SK-N-SH (cell line): ENCODE measurements at regions not wholly inside any gene's neighbourhood (a gene's known extent, or its start where the extent isn't known, plus 50 kb on each side); places are given as distances from the start of the nearest gene placed in this dataset.

Experiments
- CTCF ChIA-PET: fragments of 300-600, 350-600 bp; formaldehyde crosslinking; extraction: SDS; loops from one replicate; lab custom pipeline; 2021; lab: Yijun Ruan, JAX
- POLR2A ChIA-PET: fragments of 350-600 bp; sonication (Branson Sonifier 250); formaldehyde crosslinking; extraction: SDS; loops from one replicate; lab custom pipeline; 2020; ENCODE audit warnings: antibody characterized with exemption, inconsistent platforms; lab: Yijun Ruan, JAX
- DNase-seq: peaks from one replicate; pipeline ENCODE4 v3.0.0; 2012
- H2AFZ ChIP-seq: fragments of 200-600 bp; sonication (generic); 2 replicates; pipeline ENCODE4 v1.8.1; 2016; ENCODE audit warnings: antibody characterized with exemption, mild to moderate bottlenecking, low read depth
- H3F3A ChIP-seq: fragments of 200-600 bp; sonication (generic); replicated peaks from 2 replicates; pipeline ENCODE3; 2016; ENCODE audit warnings: antibody characterized with exemption, mild to moderate bottlenecking; ENCODE audit not compliant: insufficient read depth
- H3K27ac ChIP-seq, 2 experiments: fragments of 200-500 bp in 1 of 2; fragments of 200-600 bp in 1 of 2; sonication (Bioruptor generic) in 1 of 2; sonication (generic), shearing (Covaris generic) in 1 of 2; 2 replicates each; pipeline versions ENCODE4 v1.5.1 to v1.6.1; 2014 to 2016; ENCODE audit warnings: low read depth in 2 of 2, inconsistent platforms in 1 of 2, low read length in 1 of 2, mild to moderate bottlenecking in 1 of 2, mixed read lengths in 1 of 2
- H3K27me3 ChIP-seq: fragments of 200-600 bp; sonication (generic), shearing (Covaris generic); 2 replicates; pipeline ENCODE4 v1.6.1; 2016; ENCODE audit warnings: mixed run types; ENCODE audit not compliant: insufficient read depth
- H3K36me3 ChIP-seq, 2 experiments: fragments of 200-500 bp in 1 of 2; fragments of 200-600 bp in 1 of 2; sonication (Bioruptor generic) in 1 of 2; sonication (generic) in 1 of 2; replicated peaks in 1 of 2; 2 replicates each; pipeline versions ENCODE3 to v1.5.1; 2014 to 2016; ENCODE audit warnings: low read length in 1 of 2, mild to moderate bottlenecking in 1 of 2; ENCODE audit not compliant: insufficient read depth in 2 of 2, control insufficient read depth in 1 of 2
- H3K4me1 ChIP-seq, 2 experiments: fragments of 200-500 bp in 1 of 2; fragments of 200-600 bp in 1 of 2; sonication (Bioruptor generic) in 1 of 2; sonication (generic), shearing (Covaris generic) in 1 of 2; 2 replicates each; pipeline versions ENCODE4 v1.5.1 to v1.6.1; 2014 to 2016; ENCODE audit warnings: low read depth in 1 of 2, low read length in 1 of 2, mixed run types in 1 of 2; ENCODE audit not compliant: insufficient read depth in 2 of 2, control insufficient read depth in 1 of 2
- H3K4me2 ChIP-seq: fragments of 200-600 bp; sonication (generic), shearing (Covaris generic); 2 replicates; pipeline ENCODE4 v1.6.1; 2017; ENCODE audit warnings: mixed run types
- H3K4me3 ChIP-seq, 2 experiments: fragments of 200-500 bp in 1 of 2; fragments of 200-600 bp in 1 of 2; sonication (Bioruptor generic) in 1 of 2; sonication (generic), shearing (Covaris generic) in 1 of 2; 2 replicates each; pipeline versions ENCODE4 v1.5.1 to v1.8.1; 2014 to 2016; ENCODE audit warnings: low read depth in 2 of 2, inconsistent platforms in 1 of 2, low read length in 1 of 2, mild to moderate bottlenecking in 1 of 2, mixed read lengths in 1 of 2, moderate library complexity in 1 of 2
- H3K79me2 ChIP-seq: fragments of 200-600 bp; sonication (generic); 2 replicates; pipeline ENCODE4 v1.8.1; 2017; ENCODE audit warnings: mild to moderate bottlenecking; ENCODE audit not compliant: insufficient read depth
- H3K9ac ChIP-seq: fragments of 200-600 bp; sonication (generic); 2 replicates; pipeline ENCODE4 v1.6.1; 2017; ENCODE audit warnings: mixed run types
- H3K9me2 ChIP-seq: fragments of 200-600 bp; sonication (generic); 2 replicates; pipeline ENCODE4 v1.6.1; 2017; ENCODE audit warnings: mixed run types
- H3K9me3 ChIP-seq: fragments of 200-600 bp; sonication (generic); 2 replicates; pipeline ENCODE4 v1.6.1; 2017; ENCODE audit warnings: mixed run types, mild to moderate bottlenecking, moderate library complexity
- H4K20me1 ChIP-seq: fragments of 200-600 bp; sonication (generic); 2 replicates; pipeline ENCODE4 v1.6.1; 2017; ENCODE audit warnings: mild to moderate bottlenecking, mixed run types; ENCODE audit not compliant: insufficient read depth
- CTCF ChIP-seq: fragments of 200-600 bp; sonication (generic); IDR thresholded peaks from 2 replicates; pipeline ENCODE4 v1.6.1; 2017; ENCODE audit warnings: antibody characterized with exemption, mild to moderate bottlenecking, moderate library complexity
- ELF1 ChIP-seq: IDR thresholded peaks from 2 replicates; pipeline ENCODE4 v1.4.0; 2012
- FOSL2 ChIP-seq: IDR thresholded peaks from 2 replicates; pipeline ENCODE4 v1.4.0; 2012; ENCODE audit warnings: low read depth, mild to moderate bottlenecking, moderate library complexity, borderline replicate concordance
- FOXJ3 ChIP-seq: sonication (generic); formaldehyde crosslinking; IDR thresholded peaks from 2 replicates; pipeline ENCODE4 v1.5.1; 2020; ENCODE audit warnings: mild to moderate bottlenecking, missing genetic modification reagents
- FOXM1 ChIP-seq: IDR thresholded peaks from 2 replicates; pipeline ENCODE4 v1.4.0; 2012; ENCODE audit warnings: low read depth, mild to moderate bottlenecking
- GABPA ChIP-seq: IDR thresholded peaks from 2 replicates; pipeline ENCODE4 v1.4.0; 2012; ENCODE audit warnings: low read depth, mild to moderate bottlenecking
- IRF3 ChIP-seq: fragments of 150-350 bp; IDR thresholded peaks from 2 replicates; pipeline ENCODE4 v1.6.1; 2016; ENCODE audit warnings: mild to moderate bottlenecking, low read depth, low read length
- NRF1 ChIP-seq: IDR thresholded peaks from 2 replicates; pipeline ENCODE4 v1.6.1; 2012; ENCODE audit warnings: low read depth, mild to moderate bottlenecking, low read length
- PBX3 ChIP-seq: IDR thresholded peaks from 2 replicates; pipeline ENCODE4; 2012
- POLR2AphosphoS5 ChIP-seq: IDR thresholded peaks from 2 replicates; pipeline ENCODE4 v1.6.1; 2012; ENCODE audit warnings: low read depth, low read length
- REST ChIP-seq: IDR thresholded peaks from 2 replicates; pipeline ENCODE4 v1.6.1; 2012; ENCODE audit warnings: mild to moderate bottlenecking, low read depth, low read length, moderate library complexity
- TAF1 ChIP-seq: IDR thresholded peaks from 2 replicates; pipeline ENCODE4 v1.6.1; 2012; ENCODE audit warnings: low read depth, mild to moderate bottlenecking, low read length, moderate library complexity, borderline replicate concordance
- USF1 ChIP-seq: IDR thresholded peaks from 2 replicates; pipeline ENCODE4 v1.4.0; 2012; ENCODE audit warnings: low read depth, borderline replicate concordance
- YY1 ChIP-seq: IDR thresholded peaks from 2 replicates; pipeline ENCODE4 v1.4.0; 2012; ENCODE audit warnings: low read depth, mild to moderate bottlenecking
- WGBS: methylation state at CpG from one replicate; pipeline ENCODE4 v1.1.6; 2017; ENCODE audit warnings: low lambda C conversion rate; 5-methylcytosine and 5-hydroxymethylcytosine counted together

GRCh38 chr16:52293204-52293603 lies 253.7 kb downstream of the TOX3 start:
- no peaks in the 10 kb centered on the region for H3K9me3 ChIP-seq
- ChIA-PET POLR2A (no interaction called here), CTCF (no interaction called here)
- H3K4me3 ChIP-seq = no peak overlapping the region
- no peaks in the 10 kb centered on the region for H3F3A ChIP-seq
- 0% methylated on average over 2 of the region's 2 CpGs for WGBS
- no peaks in the 10 kb centered on the region for H3K27me3 ChIP-seq
- H3K9ac ChIP-seq = no peak overlapping the region
- H3K27ac ChIP-seq = no peak overlapping the region
- H3K9me2 ChIP-seq = no peaks in the 10 kb centered on the region
- H4K20me1 ChIP-seq = no peaks in the 10 kb centered on the region
- no peak overlapping the region for H3K4me2 ChIP-seq
- DNase-seq = no peak
- TF ChIP-seq IRF3 (no peak), FOXM1 (no peak), REST (no peak), ELF1 (no peak), PBX3 (no peak), POLR2AphosphoS5 (no peak), FOSL2 (no peak), YY1 (no peak), NRF1 (no peak)
- TF ChIP-seq, all 33 proteins: peak for 0
- no peaks in the 10 kb centered on the region for H3K79me2 ChIP-seq
- no peak overlapping the region for H2AFZ ChIP-seq
- no peaks in the 10 kb centered on the region for H3K4me1 ChIP-seq
- H3K36me3 ChIP-seq = no peaks in the 10 kb centered on the region

- Histone ChIP-seq H3K9me2 (no peaks in the 10 kb centered on the region), H4K20me1 (no peaks in the 10 kb centered on the region), H3K36me3 (no peaks in the 10 kb centered on the region), H2AFZ (no peak overlapping the region), H3K4me3 (no peak overlapping the region), H3K79me2 (no peaks in the 10 kb centered on the region), H3K4me2 (no peak overlapping the region), H3K27me3 (no peaks in the 10 kb centered on the region), H3K9ac (no peak overlapping the region)
- WGBS = 4% methylated on average over 4 of the region's 4 CpGs
- POLR2A ChIA-PET = no interaction called here
- no peak for TF ChIP-seq FOSL2
- TF ChIP-seq USF1 = no peak
- no peak for TF ChIP-seq TAF1
- no peak for TF ChIP-seq GABPA
- TF ChIP-seq FOXJ3 (CRISPR knock-in tag) = no peak
- TF ChIP-seq CTCF = no peak
- no peak for TF ChIP-seq POLR2AphosphoS5
- TF ChIP-seq, all 33 proteins: peak for 0
- H3K27ac ChIP-seq = no peak overlapping the region
- no peaks in the 10 kb centered on the region for H3K9me3 ChIP-seq
- no peaks in the 10 kb centered on the region for H3F3A ChIP-seq
- no peak for DNase-seq
- CTCF ChIA-PET = no interaction called here
- no peaks in the 10 kb centered on the region for H3K4me1 ChIP-seq
Measured at GRCh38 chr16:52283584-52284375, 263.2 kb downstream of the TOX3 start.
